A204.1 (cell line): ENCODE measurements at regions not wholly inside any gene's neighbourhood (a gene's known extent, or its start where the extent isn't known, plus 50 kb on each side); places are given as distances from the start of the nearest gene placed in this dataset.

Experiments used
- FAIRE-seq: peaks from 2 replicates; lab custom pipeline; 2012; peaks lifted over from hg19 to GRCh38; lab: Jason Lieb, UNC

GRCh38 chr7:69172357-69173077, 425.8 kb upstream of the AUTS2 start:
- FAIRE-seq, result no peak

- FAIRE-seq, result no peak
Observed at GRCh38 chr7:69173341-69173740, 424.9 kb upstream of the AUTS2 start.

- no peak for FAIRE-seq
Observed at GRCh38 chr7:69173846-69174245, 424.4 kb upstream of the AUTS2 start.

GRCh38 chr7:69176841-69177240, 421.4 kb upstream of the AUTS2 start:
- no peak for FAIRE-seq

- FAIRE-seq, result no peak
Observed at GRCh38 chr7:69177461-69177861, 420.8 kb upstream of the AUTS2 start.

DNA sequence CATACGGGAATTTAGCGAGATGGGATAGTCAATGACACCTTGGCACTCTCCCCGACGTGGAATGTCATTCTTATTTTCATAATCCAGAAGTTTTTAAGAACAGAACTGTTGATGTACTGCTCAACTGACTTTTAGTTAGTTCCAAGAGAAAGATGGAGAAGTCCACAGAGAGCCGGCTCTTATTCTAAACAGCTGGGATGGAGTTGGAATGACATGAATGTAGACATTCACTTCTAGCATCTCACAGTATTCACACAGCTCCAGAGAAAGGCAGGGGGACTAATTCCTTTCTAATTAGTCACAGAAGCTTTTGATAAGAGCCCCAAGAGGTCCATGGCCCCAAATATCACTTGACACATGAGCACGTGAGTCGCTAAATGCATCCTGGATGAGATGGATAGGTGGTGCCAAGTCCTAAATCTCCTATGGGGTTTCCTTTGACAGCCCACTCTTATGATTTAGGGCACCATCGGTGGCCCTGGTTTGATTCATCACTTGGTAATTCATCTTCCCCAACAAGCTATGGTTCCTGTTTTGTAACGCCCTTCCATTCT, 420.3 kb upstream of the AUTS2 start:
- no peak for FAIRE-seq

DNA sequence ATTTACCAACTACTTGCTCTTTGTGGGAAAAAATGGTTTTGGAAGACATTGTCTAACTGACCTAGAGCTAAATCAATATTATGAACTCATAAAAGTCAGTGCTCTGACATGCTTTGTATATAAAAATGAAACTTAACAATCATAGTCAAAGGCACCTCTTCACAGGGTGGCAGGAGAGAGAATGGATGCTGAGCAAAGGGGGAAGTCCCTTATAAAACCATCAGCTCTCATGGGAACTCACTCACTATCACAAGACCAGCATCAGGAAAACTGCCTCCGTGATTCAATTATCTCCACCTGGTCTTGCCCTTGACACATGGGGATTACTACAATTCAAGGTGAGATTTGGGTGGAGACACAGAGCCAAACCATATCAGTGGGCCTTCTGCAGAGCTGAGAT, 417.6 kb upstream of the AUTS2 start:
- no peak for FAIRE-seq

GRCh38 chr7:69182596-69183467, 415.4 kb upstream of the AUTS2 start:
- FAIRE-seq, result no peak

GRCh38 chr7:69184339-69184738, 413.9 kb upstream of the AUTS2 start:
- FAIRE-seq, result no peak

DNA sequence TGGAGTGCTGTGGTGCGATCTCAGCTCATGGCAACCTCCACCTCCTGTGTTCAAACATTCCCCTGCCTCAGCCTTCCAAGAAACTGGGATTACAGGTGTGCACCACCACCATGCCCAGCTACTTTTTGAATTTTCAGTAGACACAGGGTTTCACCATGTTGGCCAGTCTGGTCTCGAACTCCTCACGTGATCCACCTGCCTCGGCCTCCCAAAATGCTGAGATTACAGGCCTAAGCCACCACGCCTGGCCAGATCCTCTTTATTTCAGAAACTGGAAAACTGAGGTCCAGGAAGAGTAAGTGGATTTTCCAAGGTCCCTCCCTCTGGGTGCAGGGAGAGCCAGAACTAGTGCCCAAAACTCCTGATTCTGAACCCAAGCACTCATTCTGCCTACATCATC, 413.1 kb upstream of the AUTS2 start:
- no peak for FAIRE-seq

- FAIRE-seq, result no peak
Observed at GRCh38 chr7:69186974-69187373, 411.3 kb upstream of the AUTS2 start.

DNA sequence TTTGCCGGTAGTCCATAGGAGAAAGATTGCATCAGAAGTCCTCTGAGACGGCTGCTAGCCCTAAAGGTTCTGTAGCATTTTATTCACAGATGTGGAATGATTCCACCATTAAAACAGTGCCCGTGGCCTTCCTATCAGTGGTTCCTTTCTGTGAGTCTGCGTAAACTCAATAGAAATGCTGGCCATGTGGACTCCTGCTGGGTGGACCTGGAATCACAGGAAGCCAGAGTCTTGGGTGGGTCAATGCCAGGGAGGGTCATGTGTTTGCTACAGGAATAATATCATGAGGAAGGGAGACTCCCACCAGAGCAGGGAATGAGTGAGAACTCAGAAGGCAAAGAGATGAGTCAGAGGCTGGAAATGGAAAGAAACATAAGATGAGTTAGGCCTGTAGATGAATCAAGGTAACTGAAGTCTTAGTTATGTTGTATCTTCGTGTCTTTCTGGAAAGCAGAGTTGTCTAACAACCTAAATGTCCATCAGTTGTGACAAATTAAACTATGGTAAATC, 410.4 kb upstream of the AUTS2 start:
- FAIRE-seq, result no peak

GRCh38 chr7:69189406-69189805, 408.9 kb upstream of the AUTS2 start:
- FAIRE-seq, result no peak

DNA sequence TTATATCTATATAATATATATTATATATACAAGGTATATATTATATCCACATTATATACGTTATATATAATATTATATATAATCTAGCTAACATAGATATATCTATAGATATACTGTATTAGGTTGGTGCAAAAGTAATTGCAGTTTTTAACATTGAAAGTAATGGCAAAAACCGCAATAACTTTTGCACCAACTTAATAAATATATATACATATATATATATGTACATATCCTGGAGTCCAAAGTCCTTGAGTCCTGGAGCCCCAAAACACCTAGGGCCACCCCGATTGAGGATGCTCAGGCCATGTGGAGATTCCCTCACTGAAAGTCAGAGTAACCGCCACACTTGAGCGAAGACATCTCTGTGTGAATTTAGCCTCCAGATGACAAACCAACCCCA, 408.2 kb upstream of the AUTS2 start:
- no peak for FAIRE-seq

DNA sequence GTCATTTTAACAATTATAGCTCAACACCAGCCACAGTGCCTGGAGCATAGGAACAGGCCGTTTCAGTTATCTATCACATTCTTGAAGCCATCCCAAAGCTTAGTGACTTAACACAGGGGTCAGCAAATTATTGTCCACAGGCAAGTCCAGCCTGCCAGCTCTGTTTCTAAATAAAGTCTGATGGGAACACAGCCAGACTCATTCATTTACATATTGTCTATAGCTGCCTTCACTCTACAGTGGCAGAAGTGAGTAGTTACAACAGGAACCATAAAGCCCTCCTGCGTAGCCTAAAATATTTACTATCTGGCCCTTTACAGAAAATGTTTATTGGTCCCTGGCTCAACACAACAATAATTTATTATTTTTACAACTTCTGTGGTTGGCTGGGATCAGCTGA, 407.5 kb upstream of the AUTS2 start:
- FAIRE-seq, result no peak

DNA sequence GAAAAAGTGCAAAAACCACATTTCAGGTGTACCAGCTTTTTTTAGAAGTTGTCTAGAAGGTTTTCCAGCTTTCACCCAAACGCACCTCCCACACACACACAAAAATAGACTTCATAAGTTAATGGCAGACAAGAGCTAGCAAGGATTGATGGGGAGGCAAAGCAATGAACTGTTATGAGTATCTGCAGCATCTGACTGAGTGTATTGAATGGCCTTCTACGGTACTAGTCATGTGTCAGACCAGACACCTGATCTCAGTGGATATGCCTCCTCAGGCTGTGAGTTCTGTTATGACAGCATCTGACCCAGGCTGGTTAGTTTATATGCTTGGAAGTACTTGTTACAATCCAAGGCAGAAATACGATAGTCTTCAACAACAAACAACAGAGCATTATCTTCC, 406.1 kb upstream of the AUTS2 start:
- no peak for FAIRE-seq

DNA sequence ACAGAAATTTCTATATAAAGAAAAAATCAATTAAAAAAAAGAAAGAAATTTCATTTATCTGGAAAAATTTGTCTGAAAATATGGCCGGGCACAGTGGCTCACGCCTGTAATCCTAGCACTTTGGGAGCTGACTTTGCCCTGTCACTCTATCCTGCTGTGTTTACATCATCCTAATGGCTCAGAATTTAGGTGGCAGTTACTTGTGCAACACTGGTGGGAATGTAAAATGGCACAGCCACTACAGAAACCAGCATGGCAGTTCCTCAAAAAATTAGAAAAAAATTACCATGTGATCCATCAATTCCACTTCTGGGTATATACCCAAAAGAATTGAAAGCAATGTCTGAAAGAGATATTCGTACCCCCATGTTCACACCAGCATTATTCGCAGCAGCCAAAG, 405.2 kb upstream of the AUTS2 start:
- FAIRE-seq, result no peak

DNA sequence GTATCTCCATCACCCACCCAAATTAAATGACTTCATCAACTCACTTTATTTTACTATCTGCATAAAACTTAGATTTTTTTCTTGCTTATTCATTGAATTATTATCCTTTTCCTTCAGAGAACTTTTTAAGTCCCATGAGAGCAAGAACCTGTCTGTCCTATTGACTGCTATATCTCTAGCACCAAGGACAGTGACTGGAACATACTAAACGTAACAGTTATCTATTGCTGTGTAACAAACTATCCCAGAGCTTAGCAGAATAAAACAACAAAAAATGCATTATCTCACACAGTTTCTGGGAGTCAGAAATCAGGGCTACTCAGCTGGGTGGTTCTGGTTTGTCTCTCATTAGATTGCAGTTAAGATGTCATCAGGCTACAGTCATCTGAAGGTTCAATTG, 401.7 kb upstream of the AUTS2 start:
- no peak for FAIRE-seq

GRCh38 chr7:69198250-69198649, 400.0 kb upstream of the AUTS2 start:
- no peak for FAIRE-seq

DNA sequence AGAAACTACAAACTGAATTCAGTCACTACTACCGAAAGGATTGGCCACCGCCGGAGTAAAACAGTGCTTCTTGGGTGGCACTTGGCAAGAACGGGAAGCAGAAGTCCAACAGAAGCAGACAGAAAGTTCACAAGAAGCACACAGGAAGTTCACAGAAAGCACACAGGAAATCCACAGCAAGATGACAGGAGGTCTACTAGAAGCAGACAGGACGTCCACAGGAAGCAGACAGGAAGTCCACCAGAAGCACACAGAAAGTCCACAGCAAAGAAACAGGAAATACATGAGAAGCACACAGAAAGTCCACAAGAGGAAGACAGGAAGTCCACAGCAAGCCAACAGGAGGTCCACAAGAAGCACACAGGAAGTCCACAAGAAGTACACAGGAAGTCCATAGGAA, 399.2 kb upstream of the AUTS2 start:
- FAIRE-seq, result no peak

GRCh38 chr7:69199661-69200060, 398.6 kb upstream of the AUTS2 start:
- FAIRE-seq, result no peak

GRCh38 chr7:69203871-69204270, 394.4 kb upstream of the AUTS2 start:
- no peak for FAIRE-seq

DNA sequence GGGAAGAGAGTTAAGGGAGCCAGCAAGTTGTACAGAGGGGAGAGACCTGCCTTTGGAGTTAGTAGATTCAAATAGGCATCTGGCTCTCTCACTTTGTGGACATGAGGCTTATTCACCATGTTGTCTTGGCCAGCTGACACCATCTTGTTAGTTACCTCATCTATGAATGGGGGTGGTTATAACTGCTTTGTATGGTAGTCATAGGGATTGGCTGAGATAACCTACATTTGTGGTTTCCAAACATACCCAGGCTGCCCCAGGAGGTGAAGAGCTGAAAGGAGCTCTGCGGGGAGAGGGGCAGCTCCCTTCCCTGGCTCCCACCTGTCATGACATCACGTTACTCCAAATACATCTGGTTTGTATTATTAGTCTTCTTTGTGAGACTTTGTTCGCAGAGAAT, 393.3 kb upstream of the AUTS2 start:
- FAIRE-seq, result no peak
